ENCODE measurements at regions not wholly inside any gene's neighbourhood (a gene's known extent, or its start where the extent isn't known, plus 50 kb on each side); places are given as distances from the start of the nearest gene placed in this dataset.
"Not testable (repeated sequence)": the region's sequence is repeated elsewhere in the genome, so short reads cannot be mapped to it uniquely, and the experiment has no call there.

DNA sequence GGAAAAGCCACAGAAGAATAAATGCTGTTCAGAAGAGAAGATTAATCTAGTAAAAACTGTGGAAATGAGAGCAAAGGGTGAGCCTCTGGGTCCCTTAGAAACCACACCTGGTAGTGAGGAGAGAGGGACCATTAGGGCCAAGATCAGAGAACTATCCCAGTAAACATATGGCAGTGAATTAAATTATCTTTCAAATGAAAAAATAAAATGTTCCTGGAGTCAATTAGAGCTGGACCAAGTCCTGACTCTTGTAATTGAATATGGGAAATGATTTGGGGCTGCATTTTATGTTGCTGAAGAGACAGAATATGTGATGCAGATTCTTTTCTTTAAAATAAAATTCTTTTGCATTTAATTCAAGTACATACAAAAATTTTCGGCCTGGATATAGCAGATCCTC lies 62.2 kb upstream of the PAX3 start:
- CTCF ChIA-PET = interaction anchor here (0.9 to 1.0 kb wide), 2 partner anchors 18 to 25 kb away, joined by 3 to 4 read pairs; no protein-coding TSS in a partner anchor
- TF ChIP-seq, protein P1, sequence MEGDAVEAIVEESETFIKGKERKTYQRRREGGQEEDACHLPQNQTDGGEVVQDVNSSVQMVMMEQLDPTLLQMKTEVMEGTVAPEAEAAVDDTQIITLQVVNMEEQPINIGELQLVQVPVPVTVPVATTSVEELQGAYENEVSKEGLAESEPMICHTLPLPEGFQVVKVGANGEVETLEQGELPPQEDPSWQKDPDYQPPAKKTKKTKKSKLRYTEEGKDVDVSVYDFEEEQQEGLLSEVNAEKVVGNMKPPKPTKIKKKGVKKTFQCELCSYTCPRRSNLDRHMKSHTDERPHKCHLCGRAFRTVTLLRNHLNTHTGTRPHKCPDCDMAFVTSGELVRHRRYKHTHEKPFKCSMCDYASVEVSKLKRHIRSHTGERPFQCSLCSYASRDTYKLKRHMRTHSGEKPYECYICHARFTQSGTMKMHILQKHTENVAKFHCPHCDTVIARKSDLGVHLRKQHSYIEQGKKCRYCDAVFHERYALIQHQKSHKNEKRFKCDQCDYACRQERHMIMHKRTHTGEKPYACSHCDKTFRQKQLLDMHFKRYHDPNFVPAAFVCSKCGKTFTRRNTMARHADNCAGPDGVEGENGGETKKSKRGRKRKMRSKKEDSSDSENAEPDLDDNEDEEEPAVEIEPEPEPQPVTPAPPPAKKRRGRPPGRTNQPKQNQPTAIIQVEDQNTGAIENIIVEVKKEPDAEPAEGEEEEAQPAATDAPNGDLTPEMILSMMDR (IDR thresholded peaks at IDR 0.05; ENCODE audit: control extremely low read depth, extremely low read depth, low read depth, missing control alignments) = no peak
- no peak for DNase-seq (ENCODE audit: extremely low spot score)
- POLR2A ChIA-PET = no interaction called here

DNA sequence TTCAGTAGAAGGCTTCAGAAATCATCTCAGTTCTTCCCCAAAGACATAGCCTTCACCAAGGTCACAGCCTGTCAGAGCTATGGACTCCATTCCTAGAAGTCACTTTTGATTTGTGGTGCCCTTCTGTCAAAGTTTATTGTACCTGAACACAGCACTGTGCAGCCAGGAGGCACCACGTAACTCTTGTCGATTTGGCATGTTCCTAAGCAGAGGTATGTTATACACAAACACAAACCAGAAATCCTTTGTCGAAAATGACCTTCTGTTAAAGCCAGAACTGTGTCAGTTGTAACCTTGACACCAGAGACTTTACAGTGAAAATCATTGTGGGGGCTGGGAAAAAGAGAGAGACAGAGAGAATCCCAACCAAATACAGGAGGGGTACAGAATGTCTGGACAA lies 62.6 kb upstream of the SGPP2 start:
- POLR2A ChIA-PET = no interaction called here
- TF ChIP-seq, protein P1 (IDR thresholded peaks at IDR 0.05; ENCODE audit: control extremely low read depth, extremely low read depth, low read depth, missing control alignments) = no peak
- no peak for DNase-seq (ENCODE audit: extremely low spot score)
- CTCF ChIA-PET = interaction anchor here (0.9 kb wide), 1 partner anchor 26 kb away, joined by 4 read pairs; no protein-coding TSS in a partner anchor

DNA sequence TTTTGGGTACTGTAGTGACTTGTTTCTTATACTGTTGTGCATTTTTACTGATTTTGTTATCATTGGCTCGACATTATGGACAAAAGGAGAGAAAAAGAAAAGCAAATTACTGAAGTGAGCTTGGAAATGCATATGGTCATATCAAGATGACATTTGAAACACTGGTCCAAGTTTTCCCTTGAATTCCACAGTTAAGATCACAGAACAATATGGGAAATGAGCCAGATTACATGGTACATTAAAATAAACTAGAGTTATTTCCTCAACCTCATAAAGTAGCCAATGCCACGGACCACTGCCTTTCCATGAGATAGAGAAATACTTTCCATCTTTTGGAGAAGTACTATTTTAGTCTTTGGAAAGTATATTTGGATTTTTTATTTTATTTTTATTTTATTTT lies 62.0 kb upstream of the SGPP2 start:
- no peak for DNase-seq (ENCODE audit: extremely low spot score)
- CTCF ChIA-PET = no interaction called here
- TF ChIP-seq, protein P1 (IDR thresholded peaks at IDR 0.05; ENCODE audit: control extremely low read depth, extremely low read depth, low read depth, missing control alignments) = no peak
- POLR2A ChIA-PET = no interaction called here

DNA sequence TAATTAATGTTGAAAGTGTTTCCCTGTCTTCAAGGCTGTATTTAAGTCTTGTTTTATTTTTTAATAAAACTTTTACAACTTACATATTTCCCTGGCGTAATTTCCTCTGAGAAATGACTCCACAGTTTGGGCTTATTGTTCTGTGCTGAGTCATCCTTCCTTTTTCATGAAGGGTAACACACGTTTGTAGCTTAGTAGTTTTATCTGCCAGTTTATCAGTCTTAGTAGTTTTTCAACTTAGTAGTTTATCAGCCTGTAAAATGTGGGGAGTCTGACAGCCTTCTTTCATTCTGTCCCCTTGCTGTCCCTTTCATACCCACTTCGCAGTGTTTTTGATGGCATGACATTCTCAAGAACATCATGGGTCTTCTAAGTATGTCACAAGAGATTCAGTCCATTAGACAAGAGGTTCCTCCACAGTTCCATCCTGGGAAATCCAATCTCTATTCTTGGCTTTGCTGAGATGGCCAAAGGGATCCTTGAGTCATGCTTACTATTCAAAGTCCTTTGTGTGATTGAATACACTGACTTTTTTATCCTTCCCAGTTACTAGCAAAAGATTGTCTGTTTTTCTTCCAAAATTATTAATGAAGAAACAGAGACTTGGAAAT lies 60.0 kb upstream of the SGPP2 start:
- POLR2A ChIA-PET = no interaction called here
- TF ChIP-seq, protein P1 (IDR thresholded peaks at IDR 0.05; ENCODE audit: control extremely low read depth, extremely low read depth, low read depth, missing control alignments) = no peak
- CTCF ChIA-PET = no interaction called here
- DNase-seq (ENCODE audit: extremely low spot score) = no peak

DNA sequence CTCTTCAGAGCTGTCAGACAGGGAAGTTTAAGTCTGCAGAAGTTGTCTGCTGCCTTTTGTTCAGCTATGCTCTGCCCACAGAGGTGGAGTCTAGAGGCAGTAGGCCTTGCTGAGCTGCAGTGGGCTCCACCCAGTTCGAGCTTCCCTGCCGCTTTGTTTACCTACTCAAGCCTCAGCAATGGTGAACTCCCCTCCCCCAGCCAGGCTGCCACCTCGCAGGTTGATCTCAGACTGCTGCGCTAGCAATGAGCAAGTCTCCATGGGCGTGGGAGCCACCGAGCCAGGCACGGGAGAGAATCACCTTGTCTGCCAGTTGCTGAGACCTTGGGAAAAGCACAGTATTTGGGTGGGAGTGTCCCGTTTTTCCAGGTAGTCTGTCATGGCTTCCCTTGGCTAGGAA lies 56.1 kb upstream of the SGPP2 start:
- DNase-seq (ENCODE audit: extremely low spot score); CTCF ChIA-PET: not testable (repeated sequence)
- POLR2A ChIA-PET = interaction anchor here (0.5 to 0.6 kb wide), 2 partner anchors 371 to 500 kb away, joined by 3 to 5 read pairs; no protein-coding TSS in a partner anchor

GRCh38 chr2:222372993-222373392 lies 51.4 kb upstream of the SGPP2 start:
- TF ChIP-seq, protein P1 (IDR thresholded peaks at IDR 0.05; ENCODE audit: control extremely low read depth, extremely low read depth, low read depth, missing control alignments) = no peak
- ChIA-PET CTCF (no interaction called here), POLR2A (no interaction called here)
- no peak for DNase-seq (ENCODE audit: extremely low spot score)
